H54 (cell line): ENCODE measurements at regions not wholly inside any gene's neighbourhood (a gene's known extent, or its start where the extent isn't known, plus 50 kb on each side); places are given as distances from the start of the nearest gene placed in this dataset.

ENCODE experiments used
- DNase-seq: peaks from one replicate; pipeline ENCODE4 v3.0.0; 2011; ENCODE audit warnings: low spot score, mixed read lengths; ENCODE audit not compliant: insufficient read length
- FAIRE-seq: peaks from 3 replicates; lab custom pipeline; 2011; peaks lifted over from hg19 to GRCh38; lab: Jason Lieb, UNC
- POLR2A ChIP-seq: IDR thresholded peaks from 2 replicates; pipeline ENCODE4 v1.6.1; 2011; ENCODE audit warnings: low read depth, mild to moderate bottlenecking, low read length

DNA sequence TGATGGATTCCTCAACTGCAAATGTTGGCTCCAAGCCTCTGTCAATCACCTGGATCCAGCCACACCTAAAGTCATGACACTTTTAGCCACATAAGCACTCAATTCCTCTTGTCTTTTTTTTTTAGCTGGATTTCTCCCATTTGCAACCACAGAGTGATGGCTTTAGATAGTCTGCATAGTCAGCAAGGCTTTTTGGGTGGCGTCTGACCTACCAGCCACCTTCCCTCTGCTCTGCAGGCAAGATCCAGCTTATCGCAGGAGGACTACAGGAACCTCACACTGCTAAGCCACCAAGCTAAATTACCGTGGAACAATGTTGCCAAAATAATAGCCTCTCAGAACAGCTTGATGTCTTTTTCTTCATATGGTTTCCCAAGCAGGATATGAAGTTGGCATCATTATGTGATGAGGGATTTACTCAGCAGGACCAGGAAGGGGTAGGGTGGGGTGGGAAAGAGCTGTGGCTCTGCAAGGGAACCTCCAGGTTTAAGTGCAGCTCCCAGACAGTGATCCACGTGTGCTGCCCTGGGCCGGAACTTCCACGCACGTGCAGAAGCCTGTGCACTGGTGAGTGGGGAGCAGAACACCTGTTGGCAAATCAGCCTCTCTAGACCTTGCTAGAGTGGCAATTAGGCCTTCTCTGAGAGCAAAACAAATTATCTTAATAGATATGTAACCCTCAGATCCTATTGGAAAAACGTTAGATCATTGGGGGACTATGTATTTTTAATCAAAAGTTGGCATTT lies 170.6 kb upstream of the NCK2 start:
- no peak for TF ChIP-seq POLR2A
- DNase-seq = no peak
- FAIRE-seq = no peak

DNA sequence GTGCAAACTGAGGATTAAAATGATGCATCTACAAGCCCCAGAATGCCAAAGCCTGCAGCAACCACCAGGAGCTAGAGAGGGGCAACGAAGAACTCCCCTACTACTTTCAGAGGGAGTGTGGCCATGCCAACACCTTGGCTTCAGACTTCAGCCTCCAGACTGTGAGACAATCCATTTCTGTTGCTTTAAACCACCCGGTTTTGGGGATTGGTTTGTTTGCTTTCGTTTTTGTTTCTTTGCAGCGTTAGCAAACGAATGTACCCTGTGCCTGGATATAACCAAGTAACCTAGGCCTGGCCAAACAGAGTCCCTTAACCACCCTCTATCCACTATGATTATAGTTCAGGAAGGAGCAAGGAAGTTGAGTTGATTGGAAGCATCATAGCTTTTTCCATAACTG lies 171.2 kb upstream of the NCK2 start:
- FAIRE-seq = no peak
- no peak for TF ChIP-seq POLR2A
- no peak for DNase-seq

DNA sequence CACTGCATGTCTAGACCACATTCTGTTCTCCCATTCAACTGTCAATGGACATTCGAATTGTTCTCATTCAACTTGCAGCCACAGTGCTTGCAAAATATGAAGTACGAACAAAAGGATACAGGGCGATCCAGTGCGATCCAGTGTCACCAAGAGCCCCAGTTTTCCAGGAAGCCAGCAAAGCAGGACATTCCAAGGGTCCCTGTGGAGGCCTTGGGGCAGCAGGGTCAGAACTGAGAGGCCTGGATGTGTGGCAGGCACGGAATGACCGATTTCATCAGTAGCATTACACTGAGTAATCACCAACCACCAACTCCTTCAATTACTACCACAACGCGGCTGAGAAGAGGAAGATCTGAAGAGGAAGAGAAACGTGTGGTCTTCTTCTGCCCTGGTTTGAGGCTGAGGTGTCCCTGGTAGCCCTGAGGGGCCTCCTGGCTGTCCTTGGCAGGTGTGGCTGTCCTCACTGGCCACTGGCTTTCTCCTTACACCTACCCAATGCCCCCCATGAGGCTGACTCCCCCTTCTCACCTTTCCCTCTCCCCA lies 172.7 kb upstream of the FHL2 start:
- DNase-seq = no peak
- no peak for TF ChIP-seq POLR2A
- FAIRE-seq = no peak

DNA sequence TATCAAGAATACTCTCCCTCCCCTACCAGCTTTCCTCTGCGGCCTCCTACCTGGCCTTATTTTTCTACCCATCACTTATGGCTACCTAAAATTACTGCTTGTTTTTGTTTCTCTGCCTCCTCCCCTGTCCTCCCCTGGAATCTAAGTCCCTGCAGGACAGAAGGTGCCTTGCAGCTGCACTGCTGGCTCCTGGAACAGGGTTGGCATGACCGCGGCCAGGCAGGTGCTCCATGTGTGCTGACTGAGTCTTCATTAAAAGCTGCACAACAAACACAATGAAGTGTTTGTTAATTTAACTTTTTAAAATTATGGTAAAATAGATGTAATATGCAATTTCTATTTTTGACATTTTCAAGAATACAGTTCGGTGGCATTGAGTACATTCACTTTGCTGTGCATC lies 171.9 kb upstream of the FHL2 start:
- no peak for TF ChIP-seq POLR2A
- no peak for DNase-seq
- FAIRE-seq = no peak

DNA sequence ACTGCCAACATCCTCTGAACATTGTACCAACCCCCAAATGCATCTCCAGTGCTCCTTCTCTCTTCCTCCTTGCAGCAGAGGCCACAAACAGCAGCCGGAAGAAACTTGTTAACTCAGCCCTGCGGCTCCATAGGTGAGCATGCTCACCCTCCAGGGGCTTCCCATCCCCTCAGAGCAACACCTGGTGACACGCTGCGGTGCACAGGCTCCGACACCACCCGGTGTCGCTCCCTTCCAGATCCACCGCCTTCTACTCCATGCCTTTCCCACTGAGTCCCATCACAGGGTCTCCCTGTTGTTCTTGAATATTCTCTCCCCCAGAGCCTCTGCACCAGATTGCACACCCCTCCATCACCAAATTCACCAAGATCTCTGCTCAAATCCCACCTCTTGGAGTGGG lies 171.5 kb upstream of the FHL2 start:
- TF ChIP-seq POLR2A = no peak
- no peak for FAIRE-seq
- no peak for DNase-seq

DNA sequence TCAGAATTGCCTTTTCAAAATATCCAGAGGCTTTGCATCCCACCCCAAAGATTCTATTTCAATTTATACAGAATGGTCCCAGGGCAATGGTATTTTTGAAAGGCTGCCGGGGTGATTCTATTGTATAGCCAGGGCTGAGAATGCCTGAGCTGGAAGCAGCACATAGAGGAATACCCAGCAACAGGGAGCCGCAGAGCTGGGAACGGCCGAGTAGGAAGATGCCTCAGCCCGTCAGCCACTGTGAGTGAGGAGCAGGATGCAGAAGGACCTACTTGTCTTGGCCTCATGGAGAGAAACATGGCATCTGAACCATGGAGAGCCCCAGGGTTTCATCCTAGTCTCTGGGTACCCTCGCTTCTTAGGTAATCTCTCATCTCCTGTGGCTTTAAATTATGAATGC lies 170.8 kb upstream of the FHL2 start:
- FAIRE-seq (no peak), DNase-seq (no peak)
- no peak for TF ChIP-seq POLR2A

DNA sequence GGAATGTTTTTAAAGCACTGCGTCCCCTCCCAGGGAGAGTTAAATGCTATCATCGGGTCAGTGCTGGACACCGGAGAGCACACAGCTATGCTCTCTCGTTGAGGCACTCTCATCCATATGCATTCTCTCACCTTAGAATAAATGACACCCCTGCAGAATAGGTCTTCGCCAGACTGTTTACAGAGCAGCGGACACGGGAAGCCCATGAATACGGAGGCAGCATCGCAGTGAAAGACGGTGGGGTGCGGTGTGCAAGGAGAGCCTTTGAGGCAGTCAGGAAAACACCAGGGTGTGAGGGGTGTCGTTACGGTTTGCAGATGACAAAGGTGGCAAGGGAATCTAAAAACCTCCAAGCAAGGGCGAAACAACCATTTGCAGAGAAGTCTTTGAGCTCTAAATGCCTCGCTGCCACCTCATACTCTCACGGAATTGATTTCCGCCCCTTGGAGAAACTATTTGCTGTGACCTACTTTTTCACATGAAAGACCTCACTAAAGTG lies 169.2 kb upstream of the FHL2 start:
- DNase-seq (no peak), FAIRE-seq (no peak)
- no peak for TF ChIP-seq POLR2A

DNA sequence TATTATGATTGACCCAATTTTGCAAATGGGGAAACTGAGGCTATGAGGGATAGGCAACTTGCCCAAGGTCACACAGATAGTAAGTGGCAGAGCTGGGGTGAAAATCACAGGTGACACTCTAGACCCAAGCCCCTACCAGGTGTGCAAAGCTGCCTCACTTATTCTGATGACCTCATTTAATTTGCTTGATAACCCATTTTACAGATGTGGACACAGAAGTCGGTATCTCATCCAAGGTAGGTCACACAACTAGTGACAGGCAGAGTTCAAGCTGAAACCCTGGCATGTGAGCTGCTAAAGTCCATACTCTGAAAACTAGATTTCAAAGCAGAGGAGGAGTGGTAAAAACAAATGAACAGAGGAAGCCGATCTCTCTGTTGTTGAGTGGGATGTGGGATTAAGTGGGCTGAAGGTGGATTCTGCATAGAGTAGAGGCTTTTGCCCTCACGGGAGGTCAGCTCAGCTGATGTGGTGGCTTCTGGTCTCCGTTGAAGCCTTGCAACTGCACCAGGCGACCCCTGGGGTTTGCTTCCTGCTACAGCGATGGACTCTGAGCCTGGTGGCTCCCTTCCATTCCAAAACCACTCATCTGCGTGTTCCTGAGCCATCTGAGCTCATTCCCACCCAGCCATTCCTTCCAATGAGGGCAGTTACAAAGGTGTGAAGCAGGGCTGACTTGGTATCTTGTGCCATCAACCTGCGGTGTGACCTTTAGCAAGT lies 164.3 kb upstream of the FHL2 start:
- no peak for TF ChIP-seq POLR2A
- DNase-seq = no peak
- FAIRE-seq = no peak

DNA sequence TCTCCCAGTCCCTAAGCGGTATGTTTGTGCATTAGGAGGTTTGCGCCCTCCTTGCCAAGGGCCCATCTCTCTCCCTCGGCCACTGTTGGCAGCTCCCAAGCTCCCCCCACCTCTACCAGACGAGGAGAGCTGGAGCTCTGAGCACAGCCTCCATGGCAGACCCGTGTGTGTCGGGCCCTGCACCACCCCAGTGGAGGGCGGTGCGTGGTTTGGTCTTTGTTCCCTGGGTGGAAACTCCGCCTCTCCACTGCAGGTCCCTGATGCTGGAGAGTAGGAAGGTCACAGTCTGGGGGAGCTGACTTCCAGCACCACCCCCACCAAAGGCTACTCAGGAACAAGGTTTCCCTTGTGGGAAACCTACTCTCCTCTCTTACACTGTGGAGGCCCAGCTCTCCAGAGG lies 162.6 kb upstream of the FHL2 start:
- FAIRE-seq = no peak
- no peak for TF ChIP-seq POLR2A

DNA sequence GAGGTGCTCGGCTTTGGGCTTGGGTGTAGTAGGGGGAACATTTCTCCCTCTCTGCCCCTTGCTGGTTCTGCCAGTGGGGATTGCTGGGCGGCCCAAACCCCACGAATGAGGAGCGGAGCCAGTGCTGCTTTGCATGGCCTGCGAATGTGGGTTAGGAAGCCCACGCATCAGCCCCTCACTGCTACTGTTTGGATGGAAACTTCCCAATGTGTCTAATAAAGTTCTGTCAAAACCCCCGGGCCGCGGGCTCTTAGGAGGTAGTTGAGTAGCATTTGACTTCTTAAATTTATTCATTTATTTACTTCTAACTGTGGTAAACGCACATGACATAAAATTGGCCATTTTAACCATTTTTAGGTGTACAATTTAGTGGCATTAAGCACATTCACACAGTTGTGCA lies 161.3 kb upstream of the FHL2 start:
- FAIRE-seq (no peak), DNase-seq (no peak)
- no peak for TF ChIP-seq POLR2A

More for the DNA sequence above, 162.6 kb upstream of the FHL2 start:
- DNase-seq = no peak

DNA sequence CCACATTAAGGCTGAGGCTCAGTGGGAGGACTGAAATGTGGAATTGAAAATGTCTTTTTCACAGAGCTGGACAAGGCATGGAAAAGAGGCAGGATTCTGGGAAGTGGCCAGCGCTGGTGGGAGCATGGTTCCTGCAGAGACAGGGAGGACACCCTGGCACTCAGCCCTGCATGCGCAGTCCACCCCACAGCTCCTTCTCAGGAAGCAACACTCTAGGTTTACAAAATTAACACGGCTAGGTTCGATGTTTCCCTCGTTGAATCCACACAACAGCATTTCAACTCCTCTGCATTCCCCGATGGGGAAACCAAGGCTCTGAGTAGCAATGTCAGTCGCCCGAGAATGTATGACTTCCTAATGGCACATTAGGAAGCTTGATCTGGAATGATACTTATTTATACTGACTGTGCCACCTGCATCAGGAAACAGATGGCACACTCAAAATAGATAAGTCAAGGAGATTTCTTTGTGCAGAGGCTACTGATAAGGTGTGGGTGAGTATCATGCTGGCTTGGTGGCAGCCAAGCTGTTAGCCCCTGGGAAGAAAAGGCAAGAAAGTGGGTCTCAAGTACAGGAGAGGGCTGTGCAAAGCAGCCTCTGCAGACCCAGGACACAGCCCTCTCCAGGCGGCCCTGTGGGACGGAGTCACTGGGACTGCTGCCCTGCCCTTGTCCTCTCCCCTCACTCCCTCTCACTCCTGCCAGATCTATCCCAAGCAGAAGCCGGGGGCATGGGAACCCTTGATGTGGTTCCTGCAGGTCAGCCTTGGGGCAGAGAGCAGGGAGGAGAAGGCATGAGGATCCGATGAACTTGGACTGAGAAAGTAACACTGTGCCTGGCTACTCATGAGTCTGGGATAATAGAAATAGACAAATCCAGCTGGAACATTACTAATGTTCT lies 158.4 kb upstream of the FHL2 start:
- DNase-seq (no peak), FAIRE-seq (no peak)
- no peak for TF ChIP-seq POLR2A

DNA sequence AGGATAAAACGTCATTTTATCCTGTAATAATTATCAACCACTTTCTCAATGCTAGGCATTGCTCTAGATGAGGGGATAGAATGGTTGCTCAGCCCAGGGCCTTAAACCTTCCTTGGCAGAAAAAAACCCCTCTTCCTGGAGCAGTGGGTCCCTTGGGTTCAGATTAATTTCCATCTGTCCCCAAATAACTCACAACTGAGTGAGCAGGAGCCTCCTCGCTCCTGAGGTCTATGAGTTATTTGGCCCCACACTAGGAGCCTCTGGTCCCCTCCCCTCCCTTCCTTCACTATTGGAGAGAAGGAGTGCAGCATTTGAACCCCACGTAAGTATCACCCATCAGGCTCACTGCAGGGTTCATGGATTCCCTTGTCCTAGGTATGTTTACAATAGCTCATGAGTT lies 157.5 kb upstream of the FHL2 start:
- no peak for TF ChIP-seq POLR2A
- no peak for FAIRE-seq
- DNase-seq = no peak

DNA sequence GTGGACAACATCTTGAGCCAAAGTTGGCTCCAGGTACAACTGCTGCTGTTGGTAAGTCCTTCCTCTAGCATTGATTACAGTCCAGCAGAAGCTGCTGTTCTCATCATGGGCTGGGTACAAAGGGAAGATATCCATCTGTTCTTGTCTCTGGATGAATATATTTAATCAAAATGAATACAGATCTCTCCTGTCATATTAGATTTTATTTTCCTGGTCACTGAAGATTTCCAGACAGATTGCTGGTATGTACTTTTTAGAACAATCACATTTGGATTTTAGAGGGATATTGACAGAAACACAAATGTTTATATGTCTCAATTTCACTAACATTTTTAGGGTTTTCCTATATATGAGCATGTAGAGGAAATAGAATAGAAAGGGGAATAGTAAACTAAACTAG lies 155.4 kb upstream of the FHL2 start:
- TF ChIP-seq POLR2A = no peak
- FAIRE-seq (no peak), DNase-seq (no peak)

DNA sequence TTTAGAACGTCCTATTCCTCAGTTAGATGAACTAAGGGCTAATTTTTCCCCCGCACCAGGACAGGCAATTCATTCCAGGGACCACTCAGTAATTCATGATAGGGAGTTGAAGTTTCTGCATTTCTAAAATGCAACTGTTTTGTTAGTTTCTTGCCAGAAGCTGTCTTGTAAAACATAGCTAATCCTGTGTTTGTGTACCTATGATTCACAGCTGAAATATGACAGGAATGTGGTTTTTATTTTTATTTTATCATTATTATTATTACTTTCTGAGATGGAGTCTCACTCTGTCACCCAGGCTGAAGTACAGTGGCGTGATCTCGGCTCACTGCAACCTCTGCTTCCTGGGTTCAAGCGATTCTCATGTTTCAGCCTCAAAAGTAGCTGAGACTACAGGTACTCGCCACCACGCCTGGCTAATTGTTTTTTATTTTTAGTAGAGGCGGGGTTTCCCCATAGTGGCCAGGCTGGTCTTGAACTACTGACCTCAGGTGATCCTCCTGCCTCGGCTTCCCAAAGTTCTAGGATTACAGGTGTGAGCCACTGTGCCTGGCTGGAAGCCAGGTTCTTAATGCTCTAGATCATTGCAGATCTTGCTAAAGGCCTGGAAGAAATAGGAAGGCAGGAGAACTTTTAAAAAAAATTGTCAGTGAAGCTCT lies 154.8 kb upstream of the FHL2 start:
- TF ChIP-seq POLR2A = no peak
- DNase-seq = no peak
- FAIRE-seq = no peak
